ENCODE measurements at regions not wholly inside any gene's neighbourhood (a gene's known extent, or its start where the extent isn't known, plus 50 kb on each side); places are given as distances from the start of the nearest gene placed in this dataset.

GRCh38 chr2:108106731-108107130 is 120.4 kb downstream of the SLC5A7 start:
- no peak for TF ChIP-seq CTCF (IDR thresholded peaks at IDR 0.05; ENCODE audit: insufficient read depth, low read length)
- Histone ChIP-seq H3K27me3 (ENCODE audit: insufficient read depth, poor library complexity, severe bottlenecking) (no peaks in the 10 kb centered on the region), H3K4me3 (replicated peaks; ENCODE audit: insufficient read depth, low read length) (no peak overlapping the region), H3K27ac (replicated peaks) (no peak overlapping the region)
- no peak for DNase-seq (ENCODE audit: low read depth in 1 of 2, low spot score in 1 of 2)

GRCh38 chr2:108111936-108112335 is 125.6 kb downstream of the SLC5A7 start:
- DNase-seq (ENCODE audit: low read depth in 1 of 2, low spot score in 1 of 2), result no peak
- TF ChIP-seq REST (IDR thresholded peaks at IDR 0.05; ENCODE audit: insufficient replicate concordance, low read depth) (no peak), SPI1 (IDR thresholded peaks at IDR 0.05; ENCODE audit: borderline replicate concordance, low read depth) (no peak), GABPA (IDR thresholded peaks at IDR 0.05; ENCODE audit: low read depth) (no peak), CTCF (IDR thresholded peaks at IDR 0.05; ENCODE audit: insufficient read depth, low read length) (no peak), POLR2AphosphoS5 (IDR thresholded peaks at IDR 0.05; ENCODE audit: low read depth) (no peak)
- Histone ChIP-seq H3K27ac (replicated peaks) (no peak overlapping the region), H3K27me3 (ENCODE audit: insufficient read depth, poor library complexity, severe bottlenecking) (no peaks in the 10 kb centered on the region), H3K4me3 (replicated peaks; ENCODE audit: insufficient read depth, low read length) (no peak overlapping the region)

- Histone ChIP-seq H3K27me3 (ENCODE audit: insufficient read depth, poor library complexity, severe bottlenecking) (no peaks in the 10 kb centered on the region), H3K4me3 (replicated peaks; ENCODE audit: insufficient read depth, low read length) (no peak overlapping the region), H3K27ac (replicated peaks) (no peak overlapping the region)
- no peak for DNase-seq (ENCODE audit: low read depth in 1 of 2, low spot score in 1 of 2)
- TF ChIP-seq GABPA (IDR thresholded peaks at IDR 0.05; ENCODE audit: low read depth) (no peak), CTCF (IDR thresholded peaks at IDR 0.05; ENCODE audit: insufficient read depth, low read length) (no peak), SPI1 (IDR thresholded peaks at IDR 0.05; ENCODE audit: borderline replicate concordance, low read depth) (no peak), REST (IDR thresholded peaks at IDR 0.05; ENCODE audit: insufficient replicate concordance, low read depth) (no peak), POLR2AphosphoS5 (IDR thresholded peaks at IDR 0.05; ENCODE audit: low read depth) (no peak)
These were observed 123.9 kb upstream of the SULT1C3 start for GRCh38 chr2:108115868-108116267.

GRCh38 chr2:108118996-108119395 is 120.8 kb upstream of the SULT1C3 start:
- Histone ChIP-seq H3K27me3 (ENCODE audit: insufficient read depth, poor library complexity, severe bottlenecking) (no peaks in the 10 kb centered on the region), H3K27ac (replicated peaks) (no peak overlapping the region), H3K4me3 (replicated peaks; ENCODE audit: insufficient read depth, low read length) (no peak overlapping the region)
- TF ChIP-seq GABPA (IDR thresholded peaks at IDR 0.05; ENCODE audit: low read depth), result no peak
- no peak for TF ChIP-seq CTCF (IDR thresholded peaks at IDR 0.05; ENCODE audit: insufficient read depth, low read length)
- no peak for TF ChIP-seq REST (IDR thresholded peaks at IDR 0.05; ENCODE audit: insufficient replicate concordance, low read depth)
- TF ChIP-seq POLR2AphosphoS5 (IDR thresholded peaks at IDR 0.05; ENCODE audit: low read depth), result no peak
- no peak for TF ChIP-seq SPI1 (IDR thresholded peaks at IDR 0.05; ENCODE audit: borderline replicate concordance, low read depth)
- DNase-seq (ENCODE audit: low read depth in 1 of 2, low spot score in 1 of 2), result no peak
